GM19240 (cell line): ENCODE measurements at regions not wholly inside any gene's neighbourhood (a gene's known extent, or its start where the extent isn't known, plus 50 kb on each side); places are given as distances from the start of the nearest gene placed in this dataset.

ENCODE experiments used
- DNase-seq: peaks from one replicate; pipeline ENCODE4 v3.0.0; 2011; ENCODE audit warnings: low spot score; ENCODE audit not compliant: insufficient read length

- DNase-seq: no peak
These were observed 109.4 kb upstream of the KCNJ15 start for GRCh38 chr21:38147391-38147790.

- no peak for DNase-seq
These were observed 108.7 kb upstream of the KCNJ15 start for GRCh38 chr21:38148046-38148445.

- DNase-seq: no peak
These were observed 105.7 kb upstream of the KCNJ15 start for GRCh38 chr21:38151021-38151645.

- no peak for DNase-seq
These were observed 100.6 kb upstream of the KCNJ15 start for GRCh38 chr21:38156200-38156599.

GRCh38 chr21:38159355-38159754 is 97.4 kb upstream of the KCNJ15 start:
- DNase-seq: peak; percentile 10

- no peak for DNase-seq
These were observed 91.2 kb upstream of the KCNJ15 start for GRCh38 chr21:38165466-38166172.

- no peak for DNase-seq
These were observed 90.6 kb upstream of the KCNJ15 start for GRCh38 chr21:38166173-38166535.

GRCh38 chr21:38167345-38167744 is 89.4 kb upstream of the KCNJ15 start:
- DNase-seq: no peak

- DNase-seq: no peak
These were observed 86.5 kb upstream of the KCNJ15 start for GRCh38 chr21:38170283-38170682.

GRCh38 chr21:38170704-38171682 is 85.8 kb upstream of the KCNJ15 start:
- no peak for DNase-seq

- DNase-seq: no peak
These were observed 85.0 kb upstream of the KCNJ15 start for GRCh38 chr21:38171723-38172344.

- no peak for DNase-seq
These were observed 83.3 kb upstream of the KCNJ15 start for GRCh38 chr21:38173276-38174035.

GRCh38 chr21:38175306-38175705 is 81.5 kb upstream of the KCNJ15 start:
- no peak for DNase-seq

GRCh38 chr21:38177919-38178652 is 78.7 kb upstream of the KCNJ15 start:
- DNase-seq: no peak

GRCh38 chr21:38178653-38179470 is 77.9 kb upstream of the KCNJ15 start:
- no peak for DNase-seq

GRCh38 chr21:38179511-38179910 is 77.3 kb upstream of the KCNJ15 start:
- no peak for DNase-seq

GRCh38 chr21:38181096-38181495 is 75.7 kb upstream of the KCNJ15 start:
- DNase-seq: no peak

- no peak for DNase-seq
These were observed 74.3 kb upstream of the KCNJ15 start for GRCh38 chr21:38182370-38182985.

GRCh38 chr21:38183961-38184360 is 72.8 kb upstream of the KCNJ15 start:
- DNase-seq: no peak
